GM12878 (cell line): ENCODE measurements at regions not wholly inside any gene's neighbourhood (a gene's known extent, or its start where the extent isn't known, plus 50 kb on each side); places are given as distances from the start of the nearest gene placed in this dataset.

Experiments used
- ATAC-seq: fragments of 200-7000 bp; cut with Tn5 transposase; 3 replicates; pipeline ENCODE4 v1.9.1; 2020; ENCODE audit warnings: mild to moderate bottlenecking, moderate library complexity
- BruUV-seq: library from RNA; stranded (reverse); fragments of 400-500 nt; replicated peaks from 2 replicates; lab custom pipeline; 2021; lab: Mats Ljungman, UMichigan
- CTCF ChIA-PET: fragments of 300-600 bp; sonication (Branson Sonifier 250); formaldehyde crosslinking; extraction: SDS; loops from one replicate; lab custom pipeline; 2021; ENCODE audit warnings: inconsistent platforms; lab: Yijun Ruan, JAX
- POLR2A ChIA-PET: fragments of 350-600 bp; formaldehyde crosslinking; extraction: SDS; loops from one replicate; lab custom pipeline; 2021; ENCODE audit warnings: inconsistent platforms; lab: Charles Lee
- RAD21 ChIA-PET: fragments of 300-600 bp; sonication (Branson Sonifier 250); formaldehyde crosslinking; loops from one replicate; lab custom pipeline; 2023; ENCODE audit warnings: antibody characterized with exemption; ENCODE audit not compliant: unreplicated experiment; lab: Charles Lee
- SMC1A ChIA-PET: fragments of 300-600 bp; sonication (Branson Sonifier 250); formaldehyde crosslinking; loops from one replicate; lab custom pipeline; 2023; ENCODE audit not compliant: unreplicated experiment, uncharacterized antibody; lab: Charles Lee
- DNase-seq: peaks from one replicate; pipeline ENCODE4 v3.0.0-alpha.2; 2011; ENCODE audit warnings: low read depth, low spot score
- FAIRE-seq: peaks from 3 replicates; lab custom pipeline; 2011; peaks lifted over from hg19 to GRCh38; lab: Jason Lieb, UNC
- H2AFZ ChIP-seq: 2 replicates; pipeline ENCODE4 v1.6.0; 2011; ENCODE audit warnings: low read depth, low read length, control low read depth; ENCODE audit not compliant: control insufficient read depth
- H3K27ac ChIP-seq: 2 replicates; pipeline ENCODE4 v1.5.1; 2011; ENCODE audit warnings: control low read depth; ENCODE audit not compliant: control insufficient read depth, insufficient read depth
- H3K27me3 ChIP-seq, 2 experiments: replicated peaks in 1 of 2; 2 replicates each; pipeline versions ENCODE4 v1.6.0 to v1.6.1; 2011; ENCODE audit warnings: low read length in 1 of 2; ENCODE audit not compliant: control insufficient read depth in 2 of 2, insufficient read depth in 2 of 2
- H3K36me3 ChIP-seq, 2 experiments: 2 replicates each; pipeline ENCODE4 v1.5.1; 2011; ENCODE audit warnings: low read length in 1 of 2; ENCODE audit not compliant: control insufficient read depth in 2 of 2, insufficient read depth in 2 of 2
- H3K4me1 ChIP-seq: 2 replicates; pipeline ENCODE4 v1.6.1; 2011; ENCODE audit warnings: mild to moderate bottlenecking, low read length, moderate library complexity, mixed read lengths; ENCODE audit not compliant: control insufficient read depth, insufficient read depth
- H3K4me2 ChIP-seq: 2 replicates; pipeline ENCODE4 v1.6.0; 2011; ENCODE audit warnings: control low read depth; ENCODE audit not compliant: control insufficient read depth, insufficient read depth
- H3K4me3 ChIP-seq: fragments of 200-600 bp; sonication (generic); 2 replicates; pipeline ENCODE4 v1.5.1; 2016
- H3K79me2 ChIP-seq: 2 replicates; pipeline ENCODE4 v1.6.0; 2011; ENCODE audit warnings: low read length; ENCODE audit not compliant: control insufficient read depth, insufficient read depth
- H3K9ac ChIP-seq: 2 replicates; pipeline ENCODE4 v1.8.0; 2011; ENCODE audit warnings: low read length, control low read depth, mixed read lengths; ENCODE audit not compliant: control insufficient read depth, insufficient read depth
- H3K9me3 ChIP-seq: replicated peaks from 3 replicates; pipeline ENCODE4 v1.5.1; 2011; ENCODE audit warnings: mild to moderate bottlenecking, low read length; ENCODE audit not compliant: control insufficient read depth, insufficient read depth
- H4K20me1 ChIP-seq: 2 replicates; pipeline ENCODE4 v1.6.0; 2011; ENCODE audit not compliant: control insufficient read depth, insufficient read depth
- CBX3 ChIP-seq: fragments of 200-600 bp; sonication (generic); IDR thresholded peaks from 2 replicates; pipeline ENCODE4 v1.6.1; 2016; ENCODE audit warnings: low read depth, borderline replicate concordance
- FOXM1 ChIP-seq: IDR thresholded peaks from 2 replicates; pipeline ENCODE4 v1.6.1; 2012; ENCODE audit warnings: low read depth, mild to moderate bottlenecking, inconsistent platforms, low read length, moderate library complexity
- PAX8 ChIP-seq: fragments of 450-650 bp; IDR thresholded peaks from 2 replicates; pipeline ENCODE4 v1.6.1; 2017; ENCODE audit warnings: mild to moderate bottlenecking, moderate library complexity
- POU2F2 ChIP-seq: IDR thresholded peaks from 3 replicates; pipeline ENCODE4 v1.6.1; 2011; ENCODE audit warnings: low read depth, mild to moderate bottlenecking, low read length, borderline replicate concordance
- RAD21 ChIP-seq: IDR thresholded peaks from 2 replicates; pipeline ENCODE4 v1.6.1; 2011; ENCODE audit warnings: mild to moderate bottlenecking, low read depth, low read length, moderate library complexity; ENCODE audit not compliant: insufficient read depth
- SREBF1 ChIP-seq: IDR thresholded peaks from 2 replicates; pipeline ENCODE4 v1.6.1; 2012; ENCODE audit warnings: mild to moderate bottlenecking, low read length
- SREBF2 ChIP-seq: IDR thresholded peaks from 2 replicates; pipeline ENCODE4 v1.6.1; 2012; ENCODE audit warnings: mild to moderate bottlenecking, low read length
- TAF1 ChIP-seq: IDR thresholded peaks from 2 replicates; pipeline ENCODE4 v1.6.1; 2011; ENCODE audit warnings: mild to moderate bottlenecking, low read depth, low read length, borderline replicate concordance
- TCF12 ChIP-seq: IDR thresholded peaks from 2 replicates; pipeline ENCODE4 v1.6.1; 2011; ENCODE audit warnings: low read depth, mild to moderate bottlenecking, low read length
- ZNF217 ChIP-seq: fragments of 450-650 bp; IDR thresholded peaks from 2 replicates; pipeline ENCODE4 v1.6.1; 2017; ENCODE audit warnings: antibody characterized with exemption, mild to moderate bottlenecking
- WGBS: methylation state at CpG from one replicate; pipeline ENCODE4 v1.1.6; 2016; ENCODE audit warnings: low lambda C conversion rate; ENCODE audit not compliant: insufficient replicate concordance, insufficient coverage; ENCODE audit errors: missing lambda C conversion rate; 5-methylcytosine and 5-hydroxymethylcytosine counted together
- in situ Hi-C: fragments of 300-500 bp; cut with MboI; formaldehyde crosslinking; loops from 9 replicates; pipeline ENCODE4 v1.14.3; 2018; ENCODE audit warnings: mixed read lengths
- intact Hi-C: fragments of 100-400 bp; cut with micrococcal nuclease; formaldehyde crosslinking; loops from one replicate; pipeline ENCODE4 v1.14.2; 2022; ENCODE audit not compliant: unreplicated experiment
- TF ChIP-seq, protein P1 (sequence below): IDR thresholded peaks from 2 replicates; pipeline ENCODE4 v1.6.1; 2011; ENCODE audit warnings: low read depth, low read length, improper control_type of control experiment, borderline replicate concordance
- TF ChIP-seq, protein P2 (sequence below): IDR thresholded peaks from 2 replicates; pipeline ENCODE4 v1.6.1; 2012; ENCODE audit warnings: improper control_type of control experiment, low read depth, low read length; ENCODE audit not compliant: insufficient replicate concordance
- TF ChIP-seq, protein P3 (sequence below): fragments of 450-650 bp; IDR thresholded peaks from 2 replicates; pipeline ENCODE4 v1.6.1; 2014; ENCODE audit warnings: mild to moderate bottlenecking
- TF ChIP-seq, protein P4 (sequence below): IDR thresholded peaks from 2 replicates; pipeline ENCODE4 v1.6.1; 2012; ENCODE audit warnings: low read length, inconsistent platforms

DNA sequence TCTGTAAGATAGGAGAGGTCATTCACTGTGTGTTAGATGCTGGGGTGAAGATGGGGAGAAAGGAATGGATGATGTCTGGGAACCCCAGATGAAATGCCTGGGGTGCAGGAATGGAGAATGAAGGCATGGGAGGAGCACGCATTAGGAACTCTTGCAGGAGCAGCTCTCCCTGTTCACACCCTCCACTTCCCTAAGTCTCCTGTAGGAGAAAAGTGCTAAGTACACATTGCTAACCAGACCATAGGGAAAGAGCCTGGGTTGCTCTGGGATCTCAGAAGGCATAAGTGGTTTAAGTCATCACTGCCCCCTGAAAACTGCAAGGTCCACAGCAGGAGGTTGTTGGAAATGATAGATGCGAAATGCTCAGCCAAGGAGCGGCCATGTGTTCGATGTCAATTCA is 163.1 kb downstream of the SEC61B start:
- no peaks in the 10 kb centered on the region for H3K4me1 ChIP-seq
- no peaks in the 10 kb centered on the region for H3K27me3 ChIP-seq
- H3K79me2 ChIP-seq = no peaks in the 10 kb centered on the region
- CTCF ChIA-PET = no interaction called here
- no peaks in the 10 kb centered on the region for H4K20me1 ChIP-seq
- in situ Hi-C loops (no loop called here), intact Hi-C loops (no loop called here)
- SMC1A ChIA-PET = no interaction called here
- no peak overlapping the region for H2AFZ ChIP-seq
- H3K27ac ChIP-seq = no peak overlapping the region
- 52% methylated on average over 4 of the region's 4 CpGs for WGBS
- no peaks in the 10 kb centered on the region for H3K36me3 ChIP-seq
- RAD21 ChIA-PET = no interaction called here
- H3K9me3 ChIP-seq = no peaks in the 10 kb centered on the region
- no peak overlapping the region for H3K4me3 ChIP-seq
- no peak overlapping the region for H3K9ac ChIP-seq
- H3K4me2 ChIP-seq = no peak overlapping the region
- no peak for FAIRE-seq
- POLR2A ChIA-PET = no interaction called here
- BruUV-seq = no TSS peak
- no peak for ATAC-seq
- DNase-seq = no peak
- TF ChIP-seq CBX3 = no peak
- no peak for TF ChIP-seq RAD21
- TF ChIP-seq, protein P1, sequence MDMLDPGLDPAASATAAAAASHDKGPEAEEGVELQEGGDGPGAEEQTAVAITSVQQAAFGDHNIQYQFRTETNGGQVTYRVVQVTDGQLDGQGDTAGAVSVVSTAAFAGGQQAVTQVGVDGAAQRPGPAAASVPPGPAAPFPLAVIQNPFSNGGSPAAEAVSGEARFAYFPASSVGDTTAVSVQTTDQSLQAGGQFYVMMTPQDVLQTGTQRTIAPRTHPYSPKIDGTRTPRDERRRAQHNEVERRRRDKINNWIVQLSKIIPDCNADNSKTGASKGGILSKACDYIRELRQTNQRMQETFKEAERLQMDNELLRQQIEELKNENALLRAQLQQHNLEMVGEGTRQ = no peak
- no peak for TF ChIP-seq POU2F2
- TF ChIP-seq PAX8 = no peak
- TF ChIP-seq, protein P2, sequence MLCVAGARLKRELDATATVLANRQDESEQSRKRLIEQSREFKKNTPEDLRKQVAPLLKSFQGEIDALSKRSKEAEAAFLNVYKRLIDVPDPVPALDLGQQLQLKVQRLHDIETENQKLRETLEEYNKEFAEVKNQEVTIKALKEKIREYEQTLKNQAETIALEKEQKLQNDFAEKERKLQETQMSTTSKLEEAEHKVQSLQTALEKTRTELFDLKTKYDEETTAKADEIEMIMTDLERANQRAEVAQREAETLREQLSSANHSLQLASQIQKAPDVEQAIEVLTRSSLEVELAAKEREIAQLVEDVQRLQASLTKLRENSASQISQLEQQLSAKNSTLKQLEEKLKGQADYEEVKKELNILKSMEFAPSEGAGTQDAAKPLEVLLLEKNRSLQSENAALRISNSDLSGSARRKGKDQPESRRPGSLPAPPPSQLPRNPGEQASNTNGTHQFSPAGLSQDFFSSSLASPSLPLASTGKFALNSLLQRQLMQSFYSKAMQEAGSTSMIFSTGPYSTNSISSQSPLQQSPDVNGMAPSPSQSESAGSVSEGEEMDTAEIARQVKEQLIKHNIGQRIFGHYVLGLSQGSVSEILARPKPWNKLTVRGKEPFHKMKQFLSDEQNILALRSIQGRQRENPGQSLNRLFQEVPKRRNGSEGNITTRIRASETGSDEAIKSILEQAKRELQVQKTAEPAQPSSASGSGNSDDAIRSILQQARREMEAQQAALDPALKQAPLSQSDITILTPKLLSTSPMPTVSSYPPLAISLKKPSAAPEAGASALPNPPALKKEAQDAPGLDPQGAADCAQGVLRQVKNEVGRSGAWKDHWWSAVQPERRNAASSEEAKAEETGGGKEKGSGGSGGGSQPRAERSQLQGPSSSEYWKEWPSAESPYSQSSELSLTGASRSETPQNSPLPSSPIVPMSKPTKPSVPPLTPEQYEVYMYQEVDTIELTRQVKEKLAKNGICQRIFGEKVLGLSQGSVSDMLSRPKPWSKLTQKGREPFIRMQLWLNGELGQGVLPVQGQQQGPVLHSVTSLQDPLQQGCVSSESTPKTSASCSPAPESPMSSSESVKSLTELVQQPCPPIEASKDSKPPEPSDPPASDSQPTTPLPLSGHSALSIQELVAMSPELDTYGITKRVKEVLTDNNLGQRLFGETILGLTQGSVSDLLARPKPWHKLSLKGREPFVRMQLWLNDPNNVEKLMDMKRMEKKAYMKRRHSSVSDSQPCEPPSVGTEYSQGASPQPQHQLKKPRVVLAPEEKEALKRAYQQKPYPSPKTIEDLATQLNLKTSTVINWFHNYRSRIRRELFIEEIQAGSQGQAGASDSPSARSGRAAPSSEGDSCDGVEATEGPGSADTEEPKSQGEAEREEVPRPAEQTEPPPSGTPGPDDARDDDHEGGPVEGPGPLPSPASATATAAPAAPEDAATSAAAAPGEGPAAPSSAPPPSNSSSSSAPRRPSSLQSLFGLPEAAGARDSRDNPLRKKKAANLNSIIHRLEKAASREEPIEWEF = no peak
- no peak for TF ChIP-seq ZNF217
- no peak for TF ChIP-seq TAF1
- no peak for TF ChIP-seq TCF12
- TF ChIP-seq FOXM1 = no peak
- no peak for TF ChIP-seq SREBF2
- TF ChIP-seq SREBF1 = no peak
- TF ChIP-seq, protein P3, sequence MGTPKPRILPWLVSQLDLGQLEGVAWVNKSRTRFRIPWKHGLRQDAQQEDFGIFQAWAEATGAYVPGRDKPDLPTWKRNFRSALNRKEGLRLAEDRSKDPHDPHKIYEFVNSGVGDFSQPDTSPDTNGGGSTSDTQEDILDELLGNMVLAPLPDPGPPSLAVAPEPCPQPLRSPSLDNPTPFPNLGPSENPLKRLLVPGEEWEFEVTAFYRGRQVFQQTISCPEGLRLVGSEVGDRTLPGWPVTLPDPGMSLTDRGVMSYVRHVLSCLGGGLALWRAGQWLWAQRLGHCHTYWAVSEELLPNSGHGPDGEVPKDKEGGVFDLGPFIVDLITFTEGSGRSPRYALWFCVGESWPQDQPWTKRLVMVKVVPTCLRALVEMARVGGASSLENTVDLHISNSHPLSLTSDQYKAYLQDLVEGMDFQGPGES = no peak
- TF ChIP-seq, protein P4, sequence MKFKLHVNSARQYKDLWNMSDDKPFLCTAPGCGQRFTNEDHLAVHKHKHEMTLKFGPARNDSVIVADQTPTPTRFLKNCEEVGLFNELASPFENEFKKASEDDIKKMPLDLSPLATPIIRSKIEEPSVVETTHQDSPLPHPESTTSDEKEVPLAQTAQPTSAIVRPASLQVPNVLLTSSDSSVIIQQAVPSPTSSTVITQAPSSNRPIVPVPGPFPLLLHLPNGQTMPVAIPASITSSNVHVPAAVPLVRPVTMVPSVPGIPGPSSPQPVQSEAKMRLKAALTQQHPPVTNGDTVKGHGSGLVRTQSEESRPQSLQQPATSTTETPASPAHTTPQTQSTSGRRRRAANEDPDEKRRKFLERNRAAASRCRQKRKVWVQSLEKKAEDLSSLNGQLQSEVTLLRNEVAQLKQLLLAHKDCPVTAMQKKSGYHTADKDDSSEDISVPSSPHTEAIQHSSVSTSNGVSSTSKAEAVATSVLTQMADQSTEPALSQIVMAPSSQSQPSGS = no peak
